HepG2 (cell line): ENCODE measurements at regions not wholly inside any gene's neighbourhood (a gene's known extent, or its start where the extent isn't known, plus 50 kb on each side); places are given as distances from the start of the nearest gene placed in this dataset.

Experiments
- ATAC-seq: fragments of 200-7000 bp; cut with Tn5 transposase; 3 replicates; pipeline ENCODE4 v1.9.1; 2020; ENCODE audit warnings: mild to moderate bottlenecking, moderate library complexity
- BruUV-seq: library from RNA; stranded (reverse); fragments of 400-500 nt; replicated peaks from 2 replicates; lab custom pipeline; 2021; lab: Mats Ljungman, UMichigan
- CTCF ChIA-PET: fragments of 300-600 bp; formaldehyde crosslinking; extraction: SDS; loops from one replicate; lab custom pipeline; 2021; ENCODE audit warnings: low total read pairs, inconsistent platforms, low intra/inter-chr PET ratio; lab: Yijun Ruan, JAX
- POLR2A ChIA-PET: fragments of 350-600 bp; sonication (Branson Sonifier 250); formaldehyde crosslinking; loops from one replicate; lab custom pipeline; 2020; ENCODE audit warnings: antibody characterized with exemption, inconsistent platforms; lab: Yijun Ruan, JAX
- DNase-seq: peaks from one replicate; pipeline ENCODE4 v3.0.0-alpha.2; 2015; ENCODE audit warnings: low spot score
- FAIRE-seq: peaks from 3 replicates; lab custom pipeline; 2011; peaks lifted over from hg19 to GRCh38; lab: Jason Lieb, UNC
- H2AFZ ChIP-seq: one replicate; pipeline ENCODE4 v1.6.1; 2011; ENCODE audit warnings: low read length, inconsistent platforms
- H3K27ac ChIP-seq: fragments of 300-600 bp; 3 replicates; pipeline ENCODE4 v1.8.0; 2011; ENCODE audit warnings: mixed run types, mild to moderate bottlenecking, mixed read lengths, low read length, inconsistent platforms; ENCODE audit not compliant: insufficient read depth; ENCODE audit errors: extremely low read length
- H3K27me3 ChIP-seq, 2 experiments: fragments of 200-600 bp in 1 of 2; 2 replicates in 1 of 2; 3 replicates in 1 of 2; pipeline versions ENCODE4 v1.6.0 to v1.8.0; 2011; ENCODE audit warnings: low read length in 2 of 2, mild to moderate bottlenecking in 2 of 2, moderate library complexity in 2 of 2, inconsistent platforms in 1 of 2; ENCODE audit not compliant: insufficient read depth in 2 of 2, control insufficient read depth in 1 of 2
- H3K36me3 ChIP-seq, 2 experiments: fragments of 200-600 bp in 1 of 2; replicated peaks in 1 of 2; 2 replicates in 1 of 2; 3 replicates in 1 of 2; pipeline versions ENCODE4 v1.5.1 to v1.8.0; 2011; ENCODE audit warnings: low read length in 2 of 2, inconsistent platforms in 1 of 2; ENCODE audit not compliant: insufficient read depth in 2 of 2, control insufficient read depth in 1 of 2
- H3K4me1 ChIP-seq: 2 replicates; pipeline ENCODE4 v1.5.1; 2012; ENCODE audit warnings: low read length, inconsistent platforms; ENCODE audit not compliant: insufficient read depth
- H3K4me2 ChIP-seq: 2 replicates; pipeline ENCODE4 v1.6.0; 2011; ENCODE audit warnings: low read depth, low read length, inconsistent platforms
- H3K4me3 ChIP-seq, 3 experiments: fragments of 200-600 bp in 1 of 3; sonication (generic), shearing (Covaris generic) in 1 of 3; replicated peaks in 1 of 3; 2 replicates each; pipeline ENCODE4 v1.5.1; 2011 to 2016; ENCODE audit warnings: low read length in 3 of 3, inconsistent platforms in 2 of 3, low read depth in 2 of 3, mild to moderate bottlenecking in 2 of 3, control low read depth in 1 of 3, mixed read lengths in 1 of 3; ENCODE audit not compliant: insufficient read depth in 1 of 3
- H3K79me2 ChIP-seq: one replicate; pipeline ENCODE4 v1.6.1; 2011; ENCODE audit warnings: low read length, inconsistent platforms; ENCODE audit not compliant: insufficient read depth
- H3K9ac ChIP-seq: 2 replicates; pipeline ENCODE4 v1.6.0; 2011; ENCODE audit warnings: mild to moderate bottlenecking, low read depth, low read length, inconsistent platforms; ENCODE audit not compliant: insufficient read depth
- H3K9me3 ChIP-seq: 2 replicates; pipeline ENCODE4 v1.5.1; 2012; ENCODE audit warnings: mild to moderate bottlenecking, low read length
- H4K20me1 ChIP-seq: 2 replicates; pipeline ENCODE4 v1.6.0; 2011; ENCODE audit warnings: inconsistent platforms, mild to moderate bottlenecking, low read length, moderate library complexity; ENCODE audit not compliant: insufficient read depth
- BRCA1 ChIP-seq: sonication (generic); formaldehyde crosslinking; IDR thresholded peaks from 2 replicates; pipeline ENCODE4 v1.4.0; 2020; ENCODE audit warnings: missing genetic modification reagents
- BRF2 ChIP-seq: sonication (generic); formaldehyde crosslinking; IDR thresholded peaks from 2 replicates; pipeline ENCODE4 v1.8.1; 2022; ENCODE audit warnings: mild to moderate bottlenecking, missing genetic modification reagents
- FOXJ3 ChIP-seq: sonication (generic); formaldehyde crosslinking; IDR thresholded peaks from 2 replicates; pipeline ENCODE4 v1.4.0; 2020; ENCODE audit warnings: missing genetic modification reagents, mild to moderate bottlenecking, borderline replicate concordance
- MATR3 ChIP-seq: sonication (generic); formaldehyde crosslinking; IDR thresholded peaks from 2 replicates; pipeline ENCODE4 v1.4.0; 2020; ENCODE audit warnings: missing genetic modification reagents
- MTF2 ChIP-seq: sonication (generic); formaldehyde crosslinking; IDR thresholded peaks from 2 replicates; pipeline ENCODE4 v1.5.0; 2020; ENCODE audit warnings: missing genetic modification reagents, borderline replicate concordance
- MXI1 ChIP-seq: IDR thresholded peaks from 3 replicates; pipeline ENCODE4 v1.6.1; 2012; ENCODE audit warnings: low read depth, low read length, inconsistent platforms, borderline replicate concordance
- NFIB ChIP-seq: sonication (generic); formaldehyde crosslinking; IDR thresholded peaks from 2 replicates; pipeline ENCODE4 v1.9.0; 2021; ENCODE audit warnings: missing genetic modification reagents, mild to moderate bottlenecking, borderline replicate concordance
- RFXANK ChIP-seq: IDR thresholded peaks from 2 replicates; pipeline ENCODE4 v1.6.1; 2016
- RNF219 ChIP-seq: sonication (generic); formaldehyde crosslinking; IDR thresholded peaks from 2 replicates; pipeline ENCODE4 v1.5.0; 2020; ENCODE audit warnings: mild to moderate bottlenecking, missing genetic modification reagents
- ZNF317 ChIP-seq: sonication (generic); formaldehyde crosslinking; IDR thresholded peaks from 2 replicates; pipeline ENCODE4 v1.5.0; 2020; ENCODE audit warnings: mild to moderate bottlenecking, missing genetic modification reagents
- ZNF484 ChIP-seq: sonication (generic); formaldehyde crosslinking; IDR thresholded peaks from 2 replicates; pipeline ENCODE4 v1.5.1; 2020; ENCODE audit warnings: mild to moderate bottlenecking, low read depth, missing genetic modification reagents, borderline replicate concordance
- WGBS: methylation state at CpG from one replicate; pipeline ENCODE4 v1.1.6; 2017; ENCODE audit warnings: low lambda C conversion rate; 5-methylcytosine and 5-hydroxymethylcytosine counted together
- in situ Hi-C: cut with HindIII; loops from 2 replicates; pipeline ENCODE4 v1.10.0; 2017; ENCODE audit warnings: low pct_unique_long_range_greater_than_20kb; ENCODE audit not compliant: extremely low pct_ligation_motif_present
- intact Hi-C: fragments of 100-400 bp; cut with micrococcal nuclease; formaldehyde crosslinking; loops from one replicate; pipeline ENCODE4 v1.10.0; 2022; ENCODE audit not compliant: unreplicated experiment

GRCh38 chr5:87951661-87952060, 317.0 kb downstream of the TMEM161B start (continued):
- TF ChIP-seq RNF219 (CRISPR knock-in tag) (no peak), ZNF317 (CRISPR knock-in tag) (no peak), MATR3 (CRISPR knock-in tag) (no peak), BRCA1 (no peak)
- TF ChIP-seq, all 625 proteins: peak for 0

- Histone ChIP-seq H3K9ac (no peak overlapping the region), H3K36me3 (no peaks in the 10 kb centered on the region), H3K79me2 (no peaks in the 10 kb centered on the region), H3K27me3 (no peaks in the 10 kb centered on the region), H3K4me2 (no peak overlapping the region), H3K4me1 (no peaks in the 10 kb centered on the region), H4K20me1 (no peaks in the 10 kb centered on the region), H3K4me3 (no peak overlapping the region), H3K27ac (no peak overlapping the region), H2AFZ (no peak overlapping the region), H3K9me3 (no peaks in the 10 kb centered on the region)
- ChIA-PET CTCF (no interaction called here), POLR2A (no interaction called here)
- WGBS, result 2% methylated on average over 10 of the region's 10 CpGs
- BruUV-seq, result no TSS peak
- intact Hi-C loops (no loop called here), in situ Hi-C loops (no loop called here)
- TF ChIP-seq MXI1 (no peak), NFIB (CRISPR knock-in tag) (no peak), ZNF484 (CRISPR knock-in tag) (no peak), RFXANK (CRISPR knock-in tag) (no peak), BRF2 (CRISPR knock-in tag) (no peak), MTF2 (no peak), FOXJ3 (CRISPR knock-in tag) (no peak)
- FAIRE-seq, result no peak
- DNase-seq, result no peak
- no peak for ATAC-seq
Observed at GRCh38 chr5:87949676-87950631, 318.7 kb downstream of the TMEM161B start.
